GM21825 (cell line): ENCODE measurements at regions not wholly inside any gene's neighbourhood (a gene's known extent, or its start where the extent isn't known, plus 50 kb on each side); places are given as distances from the start of the nearest gene placed in this dataset.
"Not testable (repeated sequence)": the region's sequence is repeated elsewhere in the genome, so short reads cannot be mapped to it uniquely, and the experiment has no call there.

Experiments
- ATAC-seq: cut with Tn5 transposase; IDR thresholded peaks from one replicate; pipeline ENCODE4 v1.9.1; 2021; ENCODE audit warnings: mild to moderate bottlenecking, moderate library complexity; ENCODE audit not compliant: unreplicated experiment

DNA sequence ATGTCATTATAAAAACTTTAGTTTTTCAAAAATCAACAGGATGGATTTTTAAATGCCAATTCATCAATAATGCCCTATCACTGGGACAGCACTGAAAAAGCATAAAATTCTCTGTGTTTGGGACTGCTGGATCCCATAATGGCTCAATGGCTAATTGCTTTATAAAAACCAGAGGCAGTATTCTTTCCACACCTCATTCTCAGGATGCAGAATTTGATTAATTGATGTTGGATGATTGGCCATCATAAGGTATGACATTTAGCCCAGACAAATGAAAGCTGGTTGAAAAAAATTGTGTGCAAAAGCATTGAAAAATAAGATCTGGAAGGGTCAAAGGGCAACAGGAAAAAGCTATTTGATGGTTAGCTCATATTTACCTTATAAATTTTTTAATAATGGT is 362.2 kb upstream of the SNX7 start:
- no peak for ATAC-seq

DNA sequence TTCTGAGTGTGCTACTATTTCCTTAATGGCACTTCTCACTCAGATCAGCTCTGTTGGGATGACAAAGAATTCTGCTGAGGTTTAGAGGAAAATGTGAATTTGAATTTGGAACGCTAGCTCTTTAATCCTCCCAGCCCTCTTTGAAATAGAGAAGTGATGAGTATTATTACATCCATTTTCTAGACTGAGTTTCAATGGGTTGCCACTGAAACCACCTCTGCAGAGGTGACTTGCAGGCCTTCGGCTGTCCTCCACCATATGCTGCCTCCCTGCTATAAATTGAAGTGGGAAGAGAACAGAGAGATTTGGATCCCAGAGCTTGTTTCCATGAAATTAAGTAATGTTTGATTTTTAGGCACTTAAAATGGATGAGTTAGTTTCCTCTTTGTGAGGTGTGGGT is 363.2 kb upstream of the SNX7 start:
- ATAC-seq = no peak

DNA sequence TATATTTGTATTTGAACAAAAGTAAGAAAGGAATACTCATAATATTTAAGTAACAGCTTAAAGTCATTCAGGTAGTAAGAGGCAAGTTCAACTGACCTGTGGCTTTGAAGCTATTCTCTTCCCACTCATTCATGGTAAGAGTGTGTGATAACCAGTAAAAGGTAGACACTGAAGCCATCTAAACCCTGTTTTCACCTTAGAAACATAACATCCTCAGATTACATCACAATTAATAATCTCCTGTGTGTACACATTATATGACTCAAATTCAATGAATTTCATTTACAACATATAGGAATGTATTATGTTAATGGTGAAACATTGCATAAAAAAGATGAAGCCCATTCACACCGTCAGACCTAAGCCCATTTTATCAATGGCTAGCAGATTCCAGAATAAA is 364.8 kb upstream of the SNX7 start:
- no peak for ATAC-seq

- ATAC-seq = no peak
These were observed 367.4 kb upstream of the SNX7 start for GRCh38 chr1:98294127-98294526.

GRCh38 chr1:98292994-98293393 is 368.5 kb upstream of the SNX7 start:
- ATAC-seq = no peak

DNA sequence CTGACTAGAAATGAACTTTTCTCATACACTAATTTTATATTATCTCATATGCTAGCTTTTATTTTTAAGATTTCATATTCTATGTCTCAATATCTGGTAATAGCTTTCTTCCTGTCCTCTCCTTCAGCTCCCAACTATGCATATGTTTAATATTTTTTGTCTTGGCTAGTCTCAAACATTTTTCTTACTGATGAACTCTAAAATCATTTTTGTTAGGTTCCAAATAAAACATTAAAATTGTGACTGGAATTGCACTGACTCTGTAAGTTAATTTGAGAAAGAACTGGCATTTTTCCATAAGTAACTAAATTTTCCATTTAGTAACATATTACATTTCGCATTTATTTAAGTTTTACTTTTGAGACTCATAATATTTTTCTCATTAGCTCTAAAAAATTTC is 368.5 kb upstream of the DPYD start:
- no peak for ATAC-seq

GRCh38 chr1:98288494-98288893 is 367.7 kb upstream of the DPYD start:
- ATAC-seq = no peak

GRCh38 chr1:98287626-98288025 is 366.8 kb upstream of the DPYD start:
- ATAC-seq = no peak

DNA sequence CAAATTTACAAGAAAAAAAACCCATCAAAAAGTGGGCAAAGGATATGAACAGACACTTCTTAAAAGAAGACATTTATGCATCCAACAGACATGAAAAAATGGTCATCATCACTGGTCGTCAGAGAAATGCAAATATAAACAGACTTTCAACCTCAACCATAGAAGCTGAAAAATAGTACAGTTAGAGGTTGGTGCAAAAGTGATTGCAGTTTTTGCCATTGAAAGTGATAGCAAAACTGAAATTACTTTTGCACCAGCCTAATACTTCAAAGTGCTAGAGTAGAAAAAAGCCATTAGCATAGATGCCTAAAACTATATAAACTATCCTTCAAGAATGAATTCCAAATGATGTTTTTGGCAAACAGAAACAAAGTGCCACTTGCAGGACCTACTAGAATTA is 365.8 kb upstream of the DPYD start:
- ATAC-seq = no peak

GRCh38 chr1:98285286-98285685 is 364.5 kb upstream of the DPYD start:
- not testable (repeated sequence) for ATAC-seq

DNA sequence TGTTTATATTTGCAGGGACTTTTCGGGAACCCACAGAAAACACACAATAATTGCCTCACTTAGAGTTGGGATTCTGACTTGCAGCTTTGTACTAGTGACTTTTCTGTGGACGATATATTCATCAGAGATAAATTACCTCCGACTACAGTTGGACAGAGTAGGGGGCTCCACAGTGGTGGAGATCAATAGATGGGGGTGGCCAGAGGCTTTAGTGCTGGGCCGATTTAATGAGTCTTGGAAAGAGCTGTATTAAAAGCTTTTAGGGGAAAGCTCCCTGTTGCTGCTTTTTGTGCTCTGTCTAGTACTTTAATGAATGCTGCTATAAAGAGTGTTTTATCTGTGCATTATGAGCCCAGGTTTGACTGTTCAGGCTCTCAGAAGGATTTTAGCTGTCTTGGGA is 359.2 kb upstream of the DPYD start:
- no peak for ATAC-seq

GRCh38 chr1:98278055-98278454 is 357.2 kb upstream of the DPYD start:
- ATAC-seq = no peak

DNA sequence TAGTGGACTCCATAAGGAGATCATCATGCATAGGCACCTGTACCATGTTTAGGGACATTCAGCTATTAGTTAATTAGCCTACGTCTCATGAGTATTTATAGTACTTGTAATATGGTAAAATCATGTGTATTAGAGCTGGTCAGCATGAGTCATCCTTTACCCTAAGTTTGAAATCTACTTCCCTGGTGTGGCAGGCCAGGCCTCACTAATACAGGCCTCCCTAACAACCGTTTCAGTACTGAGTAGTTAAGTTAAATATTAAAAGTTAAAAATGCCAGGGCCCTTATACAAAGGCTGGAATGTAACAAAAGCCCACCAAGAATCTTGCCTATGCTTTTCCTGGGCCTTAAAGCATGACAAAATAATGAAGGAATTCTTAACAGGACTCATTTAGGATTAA is 356.3 kb upstream of the DPYD start:
- no peak for ATAC-seq

- ATAC-seq = no peak
These were observed 355.7 kb upstream of the DPYD start for GRCh38 chr1:98276514-98276913.

DNA sequence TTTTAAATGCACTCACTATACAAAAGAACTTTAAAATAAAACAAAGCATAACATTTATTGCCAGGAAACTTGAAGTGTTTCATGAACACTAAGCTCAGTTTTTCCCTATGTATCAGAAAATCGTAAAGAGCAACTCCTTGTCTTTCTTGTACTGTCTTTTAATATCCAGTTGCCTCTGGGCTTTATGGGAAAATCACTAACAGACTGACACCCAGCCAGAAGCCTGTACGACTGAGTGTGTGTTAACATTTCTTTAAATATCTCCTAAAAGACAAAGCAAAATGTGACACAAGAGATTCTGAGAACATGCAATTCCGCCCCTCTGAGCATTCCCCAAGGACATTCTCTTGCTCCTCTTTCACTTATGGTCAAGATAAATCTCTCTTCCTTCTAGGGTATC is 347.5 kb upstream of the DPYD start:
- ATAC-seq = no peak

GRCh38 chr1:98267423-98267822 is 346.6 kb upstream of the DPYD start:
- no peak for ATAC-seq

DNA sequence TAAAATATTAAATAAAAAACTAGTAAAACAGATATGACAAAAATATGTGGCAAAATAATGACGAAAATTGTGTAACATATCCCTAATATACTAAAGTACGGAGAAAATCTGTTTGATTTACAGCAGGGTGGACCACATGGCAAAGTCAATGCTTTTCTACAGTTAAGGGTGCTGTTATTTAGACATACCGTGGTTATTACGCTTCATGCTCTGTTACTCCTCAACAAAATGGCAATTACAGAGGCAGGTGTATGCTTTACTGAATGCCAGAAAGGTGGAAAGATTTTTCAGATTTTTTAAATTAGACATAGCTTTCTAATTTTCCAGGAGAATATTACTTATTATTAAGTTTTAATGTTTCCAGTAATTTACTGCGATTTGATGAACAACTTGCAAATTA is 343.9 kb upstream of the DPYD start:
- no peak for ATAC-seq

DNA sequence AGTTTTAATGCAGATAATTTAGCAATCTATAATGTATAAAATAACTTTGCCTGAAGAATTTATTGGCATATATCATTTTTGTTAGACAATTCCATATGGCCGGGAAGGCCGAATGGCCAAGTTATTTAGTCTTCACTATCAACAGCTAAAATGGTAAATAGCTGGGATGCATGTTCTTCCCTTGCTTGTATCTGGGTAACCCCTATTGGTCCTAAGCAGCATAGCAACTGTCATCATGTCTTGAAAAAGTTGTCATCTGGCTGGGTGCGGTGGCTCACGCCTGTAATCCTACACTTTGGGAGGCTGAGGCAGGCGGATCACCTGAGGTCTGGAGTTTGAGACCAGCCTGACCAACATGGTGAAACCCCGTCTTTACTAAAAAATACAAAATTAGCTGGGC is 340.0 kb upstream of the DPYD start:
- ATAC-seq = no peak

GRCh38 chr1:98260412-98260811 is 339.6 kb upstream of the DPYD start:
- no peak for ATAC-seq

DNA sequence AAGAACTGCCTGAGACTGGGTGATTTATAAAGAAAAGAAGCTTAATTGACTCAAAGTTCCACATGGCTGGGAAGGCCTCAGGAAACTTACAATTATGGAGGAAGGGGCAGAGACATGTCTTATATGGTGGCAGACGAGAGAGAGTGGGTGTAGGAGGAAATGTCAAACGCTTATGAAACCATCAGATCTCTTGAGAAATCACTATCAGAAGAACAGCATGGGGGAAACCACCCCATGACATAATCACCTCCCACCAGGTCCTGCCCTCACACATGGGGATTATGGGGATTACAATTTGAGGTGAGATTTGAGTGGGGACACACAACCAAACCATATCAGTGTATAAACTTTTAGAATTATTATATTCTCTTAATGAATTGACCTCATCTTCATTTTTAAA is 335.9 kb upstream of the DPYD start:
- no peak for ATAC-seq

DNA sequence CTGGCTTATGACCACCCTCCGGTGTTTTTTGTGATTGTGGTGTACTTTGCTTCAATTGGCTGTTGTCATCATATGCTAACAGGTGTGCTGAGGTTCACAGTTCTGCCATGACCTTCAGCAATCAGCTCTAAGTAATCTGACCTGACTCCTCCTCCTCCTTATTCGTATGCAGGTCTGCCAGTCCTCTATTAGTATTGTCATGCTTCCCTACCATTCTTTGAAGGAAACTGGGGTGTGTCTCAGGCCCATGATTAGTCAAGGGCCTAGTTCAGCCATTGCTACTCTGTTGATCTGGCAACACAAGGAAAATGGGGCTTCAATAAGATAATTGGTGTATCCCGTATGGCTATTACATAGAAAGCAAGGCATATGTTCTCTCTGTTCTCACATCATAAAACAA is 332.3 kb upstream of the DPYD start:
- no peak for ATAC-seq

DNA sequence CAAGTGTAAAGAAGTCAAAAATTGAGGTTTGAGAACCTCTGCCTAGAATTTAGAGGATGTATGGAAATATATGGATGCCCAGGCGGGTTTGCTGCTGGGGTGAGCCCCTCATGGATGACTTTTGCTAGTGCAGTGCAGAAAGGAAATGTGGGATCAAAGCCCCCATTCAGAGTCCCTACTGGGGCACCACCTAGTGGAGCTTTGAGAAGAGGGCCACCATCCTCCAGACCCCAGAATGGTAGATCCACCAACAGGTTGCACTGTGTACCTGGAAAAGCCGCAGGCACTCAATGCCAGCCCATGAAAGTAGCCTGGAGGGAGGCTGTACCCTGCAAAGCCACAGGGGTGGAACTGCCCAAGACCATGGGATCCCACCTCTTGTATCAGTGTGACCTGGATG is 330.7 kb upstream of the DPYD start:
- ATAC-seq = no peak

GRCh38 chr1:98232678-98233077 is 311.8 kb upstream of the DPYD start:
- no peak for ATAC-seq

- no peak for ATAC-seq
These were observed 301.9 kb upstream of the DPYD start for GRCh38 chr1:98222706-98223105.
